ENCODE measurements at regions not wholly inside any gene's neighbourhood (a gene's known extent, or its start where the extent isn't known, plus 50 kb on each side); places are given as distances from the start of the nearest gene placed in this dataset.

GRCh38 chr1:10861822-10862221, 65.4 kb upstream of the CASZ1 start:
- no peaks in the 10 kb centered on the region for H3K36me3 Mint-ChIP-seq
- no peak overlapping the region for H3K27ac Mint-ChIP-seq
- H3K4me3 Mint-ChIP-seq, result no peak overlapping the region
- DNase-seq, result no peak
- H3K4me1 Mint-ChIP-seq, result peaks cover 6 to 21% of the 10 kb centered on the region in 2 donors
- H3K27me3 Mint-ChIP-seq (ENCODE audit: low read depth in 3 of 3), result peaks cover 12 to 23% (median 18%) of the 10 kb centered on the region in 3 donors
- H3K9me3 Mint-ChIP-seq, result no peaks in the 10 kb centered on the region

GRCh38 chr1:10862743-10863335, 66.4 kb upstream of the CASZ1 start:
- no peak overlapping the region for H3K4me3 Mint-ChIP-seq
- no peaks in the 10 kb centered on the region for H3K9me3 Mint-ChIP-seq
- H3K27ac Mint-ChIP-seq, result no peak overlapping the region
- no peak for DNase-seq
- peaks cover 10 to 21% of the 10 kb centered on the region in 2 donors for H3K4me1 Mint-ChIP-seq
- H3K36me3 Mint-ChIP-seq, result no peaks in the 10 kb centered on the region
- H3K27me3 Mint-ChIP-seq (ENCODE audit: low read depth in 3 of 3), result peaks cover 12 to 27% (median 20%) of the 10 kb centered on the region in 3 donors

- DNase-seq, result no peak
- Mint-ChIP-seq H3K27ac (no peak overlapping the region), H3K4me3 (no peak overlapping the region), H3K4me1 (peaks cover 12 to 21% of the 10 kb centered on the region in 2 donors), H3K27me3 (ENCODE audit: low read depth in 3 of 3) (peaks cover 15 to 28% (median 27%) of the 10 kb centered on the region in 3 donors), H3K36me3 (no peaks in the 10 kb centered on the region), H3K9me3 (no peaks in the 10 kb centered on the region)
These were observed 67.4 kb upstream of the CASZ1 start for GRCh38 chr1:10863886-10864285.

- no peak for DNase-seq
- Mint-ChIP-seq H3K27ac (no peak overlapping the region), H3K9me3 (no peaks in the 10 kb centered on the region), H3K4me1 (peaks cover 12 to 21% of the 10 kb centered on the region in 2 donors), H3K27me3 (ENCODE audit: low read depth in 3 of 3) (peaks cover 15 to 28% (median 27%) of the 10 kb centered on the region in 3 donors), H3K4me3 (peak overlapping the region in 2 of 5 donors; percentile 25 to 28), H3K36me3 (no peaks in the 10 kb centered on the region)
These were observed 68.3 kb upstream of the CASZ1 start for GRCh38 chr1:10864776-10865175.

- H3K4me1 Mint-ChIP-seq, result peaks cover 12 to 21% of the 10 kb centered on the region in 2 donors
- H3K4me3 Mint-ChIP-seq, result peak overlapping the region; percentile 31 to 70 (median 44)
- H3K27ac Mint-ChIP-seq, result no peak overlapping the region
- DNase-seq, result no peak
- no peaks in the 10 kb centered on the region for H3K9me3 Mint-ChIP-seq
- H3K27me3 Mint-ChIP-seq (ENCODE audit: low read depth in 3 of 3), result peaks cover 9 to 33% (median 27%) of the 10 kb centered on the region in 3 donors
- no peaks in the 10 kb centered on the region for H3K36me3 Mint-ChIP-seq
These were observed 69.3 kb upstream of the CASZ1 start for GRCh38 chr1:10865518-10866320.

- H3K36me3 Mint-ChIP-seq, result no peaks in the 10 kb centered on the region
- peaks cover 12 to 21% of the 10 kb centered on the region in 2 donors for H3K4me1 Mint-ChIP-seq
- H3K27me3 Mint-ChIP-seq (ENCODE audit: low read depth in 3 of 3), result peaks cover 7 to 33% (median 27%) of the 10 kb centered on the region in 3 donors
- H3K4me3 Mint-ChIP-seq, result peak overlapping the region; percentile 75 to 79 (median 76)
- DNase-seq, result peak in 2 of 3 donors; percentile 6 to 7
- no peak overlapping the region for H3K27ac Mint-ChIP-seq
- H3K9me3 Mint-ChIP-seq, result no peaks in the 10 kb centered on the region
These were observed 70.1 kb upstream of the CASZ1 start for GRCh38 chr1:10866321-10867093.

- H3K9me3 Mint-ChIP-seq, result no peaks in the 10 kb centered on the region
- peaks cover 9 to 33% (median 26%) of the 10 kb centered on the region in 3 donors for H3K27me3 Mint-ChIP-seq (ENCODE audit: low read depth in 3 of 3)
- no peak overlapping the region for H3K27ac Mint-ChIP-seq
- H3K36me3 Mint-ChIP-seq, result no peaks in the 10 kb centered on the region
- peak; percentile 61 to 71 (median 67) for DNase-seq
- H3K4me1 Mint-ChIP-seq, result peaks cover 12 to 21% of the 10 kb centered on the region in 2 donors
- peak overlapping the region in 4 of 5 donors; percentile 33 to 58 (median 52) for H3K4me3 Mint-ChIP-seq
These were observed 70.8 kb upstream of the CASZ1 start for GRCh38 chr1:10867138-10867721.

- peak overlapping the region in 4 of 5 donors; percentile 49 to 58 (median 55) for H3K4me3 Mint-ChIP-seq
- DNase-seq, result no peak
- no peaks in the 10 kb centered on the region for H3K9me3 Mint-ChIP-seq
- H3K4me1 Mint-ChIP-seq, result peaks cover 12 to 21% of the 10 kb centered on the region in 2 donors
- H3K27me3 Mint-ChIP-seq (ENCODE audit: low read depth in 3 of 3), result peaks cover 9 to 31% (median 26%) of the 10 kb centered on the region in 3 donors
- no peaks in the 10 kb centered on the region for H3K36me3 Mint-ChIP-seq
- H3K27ac Mint-ChIP-seq, result no peak overlapping the region
These were observed 71.6 kb upstream of the CASZ1 start for GRCh38 chr1:10867914-10868598.

GRCh38 chr1:10868599-10868965, 72.1 kb upstream of the CASZ1 start:
- Mint-ChIP-seq H3K9me3 (no peaks in the 10 kb centered on the region), H3K27me3 (ENCODE audit: low read depth in 3 of 3) (peaks cover 9 to 32% (median 26%) of the 10 kb centered on the region in 3 donors), H3K36me3 (no peaks in the 10 kb centered on the region), H3K4me3 (no peak overlapping the region), H3K4me1 (peaks cover 12 to 21% of the 10 kb centered on the region in 2 donors), H3K27ac (no peak overlapping the region)
- DNase-seq, result no peak

- DNase-seq, result no peak
- H3K4me1 Mint-ChIP-seq, result peaks cover 12 to 16% of the 10 kb centered on the region in 2 donors
- H3K27ac Mint-ChIP-seq, result no peak overlapping the region
- H3K36me3 Mint-ChIP-seq, result no peaks in the 10 kb centered on the region
- H3K9me3 Mint-ChIP-seq, result no peaks in the 10 kb centered on the region
- no peak overlapping the region for H3K4me3 Mint-ChIP-seq
- H3K27me3 Mint-ChIP-seq (ENCODE audit: low read depth in 3 of 3), result peaks cover 7 to 21% (median 20%) of the 10 kb centered on the region in 3 donors
These were observed 73.5 kb upstream of the CASZ1 start for GRCh38 chr1:10869933-10870332.

GRCh38 chr1:10870493-10871096, 74.1 kb upstream of the CASZ1 start:
- peaks cover 10 to 12% of the 10 kb centered on the region in 2 donors for H3K4me1 Mint-ChIP-seq
- no peak for DNase-seq
- H3K4me3 Mint-ChIP-seq, result no peak overlapping the region
- H3K27ac Mint-ChIP-seq, result no peak overlapping the region
- no peaks in the 10 kb centered on the region for H3K36me3 Mint-ChIP-seq
- H3K27me3 Mint-ChIP-seq (ENCODE audit: low read depth in 3 of 3), result peaks cover 5 to 21% (median 16%) of the 10 kb centered on the region in 3 donors
- no peaks in the 10 kb centered on the region for H3K9me3 Mint-ChIP-seq

- Mint-ChIP-seq H3K27me3 (ENCODE audit: low read depth in 3 of 3) (peaks cover 2 to 16% (median 5%) of the 10 kb centered on the region in 3 donors), H3K36me3 (no peaks in the 10 kb centered on the region), H3K4me1 (no peaks in the 10 kb centered on the region), H3K4me3 (no peak overlapping the region), H3K9me3 (no peaks in the 10 kb centered on the region), H3K27ac (no peak overlapping the region)
- DNase-seq, result no peak
These were observed 76.7 kb upstream of the CASZ1 start for GRCh38 chr1:10873189-10873588.

- no peaks in the 10 kb centered on the region for H3K4me1 Mint-ChIP-seq
- H3K36me3 Mint-ChIP-seq, result no peaks in the 10 kb centered on the region
- no peak overlapping the region for H3K27ac Mint-ChIP-seq
- no peak for DNase-seq
- H3K9me3 Mint-ChIP-seq, result no peaks in the 10 kb centered on the region
- H3K27me3 Mint-ChIP-seq (ENCODE audit: low read depth in 3 of 3), result peaks cover 3 to 8% (median 5%) of the 10 kb centered on the region in 3 donors
- no peak overlapping the region for H3K4me3 Mint-ChIP-seq
These were observed 77.9 kb upstream of the CASZ1 start for GRCh38 chr1:10874351-10874750.
